GM12872 (cell line): ENCODE measurements at regions not wholly inside any gene's neighbourhood (a gene's known extent, or its start where the extent isn't known, plus 50 kb on each side); places are given as distances from the start of the nearest gene placed in this dataset.

ENCODE experiments used
- CTCF ChIP-seq: IDR thresholded peaks from 3 replicates; pipeline ENCODE4 v1.5.1; 2011; ENCODE audit warnings: low read depth, mild to moderate bottlenecking, low read length, moderate library complexity; ENCODE audit not compliant: insufficient read depth

GRCh38 chr2:59428940-59429339, 1124.5 kb downstream of the BCL11A start:
- TF ChIP-seq CTCF, result no peak

GRCh38 chr2:59427980-59428379, 1125.5 kb downstream of the BCL11A start:
- TF ChIP-seq CTCF, result no peak

GRCh38 chr2:59425247-59425646, 1128.2 kb downstream of the BCL11A start:
- TF ChIP-seq CTCF, result no peak

- no peak for TF ChIP-seq CTCF
These were observed 1139.5 kb downstream of the BCL11A start for GRCh38 chr2:59413751-59414570.

- TF ChIP-seq CTCF, result no peak
These were observed 1154.3 kb downstream of the BCL11A start for GRCh38 chr2:59399126-59399525.

- no peak for TF ChIP-seq CTCF
These were observed 1155.4 kb downstream of the BCL11A start for GRCh38 chr2:59398081-59398480.

- TF ChIP-seq CTCF, result no peak
These were observed 1154.0 kb upstream of the FANCL start for GRCh38 chr2:59395119-59395518.

GRCh38 chr2:59391896-59392295, 1150.8 kb upstream of the FANCL start:
- TF ChIP-seq CTCF, result no peak
